ENCODE measurements at regions not wholly inside any gene's neighbourhood (a gene's known extent, or its start where the extent isn't known, plus 50 kb on each side); places are given as distances from the start of the nearest gene placed in this dataset.

GRCh38 chr4:152161676-152162330, 374.1 kb downstream of the FBXW7 start:
- no peak overlapping the region for H2AFZ ChIP-seq (ENCODE audit: low read length, unreplicated experiment)
- H3K4me1 ChIP-seq (ENCODE audit: control insufficient read depth, insufficient read depth, low read length, unreplicated experiment), result no peaks in the 10 kb centered on the region
- no peak overlapping the region for H3K27ac ChIP-seq (ENCODE audit: low read depth, low read length)
- H3K4me3 ChIP-seq (ENCODE audit: low read depth, low read length), result no peak overlapping the region
- H3K79me2 ChIP-seq (ENCODE audit: control insufficient read depth, insufficient read depth, low read length, unreplicated experiment), result no peaks in the 10 kb centered on the region
- H3K36me3 ChIP-seq (ENCODE audit: insufficient read depth, low read length), result no peaks in the 10 kb centered on the region
- peaks cover 32% of the 10 kb centered on the region for H3K27me3 ChIP-seq (ENCODE audit: insufficient read depth, low read length)

GRCh38 chr4:152160225-152160800, 375.6 kb downstream of the FBXW7 start:
- Histone ChIP-seq H3K4me3 (ENCODE audit: low read depth, low read length) (no peak overlapping the region), H3K27ac (ENCODE audit: low read depth, low read length) (no peak overlapping the region), H3K79me2 (ENCODE audit: control insufficient read depth, insufficient read depth, low read length, unreplicated experiment) (no peaks in the 10 kb centered on the region), H3K36me3 (ENCODE audit: insufficient read depth, low read length) (no peaks in the 10 kb centered on the region), H3K4me1 (ENCODE audit: control insufficient read depth, insufficient read depth, low read length, unreplicated experiment) (no peaks in the 10 kb centered on the region), H3K27me3 (ENCODE audit: insufficient read depth, low read length) (peaks cover 33% of the 10 kb centered on the region; the same call in 1 of the 2 replicates), H2AFZ (ENCODE audit: low read length, unreplicated experiment) (no peak overlapping the region)

GRCh38 chr4:152159773-152160172, 376.1 kb downstream of the FBXW7 start:
- Histone ChIP-seq H3K27ac (ENCODE audit: low read depth, low read length) (no peak overlapping the region), H3K27me3 (ENCODE audit: insufficient read depth, low read length) (peaks cover 36% of the 10 kb centered on the region), H2AFZ (ENCODE audit: low read length, unreplicated experiment) (no peak overlapping the region), H3K79me2 (ENCODE audit: control insufficient read depth, insufficient read depth, low read length, unreplicated experiment) (no peaks in the 10 kb centered on the region), H3K36me3 (ENCODE audit: insufficient read depth, low read length) (no peaks in the 10 kb centered on the region), H3K4me3 (ENCODE audit: low read depth, low read length) (no peak overlapping the region), H3K4me1 (ENCODE audit: control insufficient read depth, insufficient read depth, low read length, unreplicated experiment) (no peaks in the 10 kb centered on the region)

- no peak overlapping the region for H2AFZ ChIP-seq (ENCODE audit: low read length, unreplicated experiment)
- no peaks in the 10 kb centered on the region for H3K4me1 ChIP-seq (ENCODE audit: control insufficient read depth, insufficient read depth, low read length, unreplicated experiment)
- H3K79me2 ChIP-seq (ENCODE audit: control insufficient read depth, insufficient read depth, low read length, unreplicated experiment), result no peaks in the 10 kb centered on the region
- H3K36me3 ChIP-seq (ENCODE audit: insufficient read depth, low read length), result no peaks in the 10 kb centered on the region
- no peak overlapping the region for H3K4me3 ChIP-seq (ENCODE audit: low read depth, low read length)
- no peak overlapping the region for H3K27ac ChIP-seq (ENCODE audit: low read depth, low read length)
- H3K27me3 ChIP-seq (ENCODE audit: insufficient read depth, low read length), result peaks cover 39% of the 10 kb centered on the region
Measured at GRCh38 chr4:152158225-152158624, 377.7 kb downstream of the FBXW7 start.

GRCh38 chr4:152157629-152158028, 378.3 kb downstream of the FBXW7 start:
- H2AFZ ChIP-seq (ENCODE audit: low read length, unreplicated experiment), result no peak overlapping the region
- H3K4me3 ChIP-seq (ENCODE audit: low read depth, low read length), result no peak overlapping the region
- peaks cover 45% of the 10 kb centered on the region for H3K27me3 ChIP-seq (ENCODE audit: insufficient read depth, low read length)
- no peak overlapping the region for H3K27ac ChIP-seq (ENCODE audit: low read depth, low read length)
- no peaks in the 10 kb centered on the region for H3K36me3 ChIP-seq (ENCODE audit: insufficient read depth, low read length)
- H3K4me1 ChIP-seq (ENCODE audit: control insufficient read depth, insufficient read depth, low read length, unreplicated experiment), result no peaks in the 10 kb centered on the region
- H3K79me2 ChIP-seq (ENCODE audit: control insufficient read depth, insufficient read depth, low read length, unreplicated experiment), result no peaks in the 10 kb centered on the region

GRCh38 chr4:152156442-152156841, 379.4 kb downstream of the FBXW7 start:
- Histone ChIP-seq H3K4me1 (ENCODE audit: control insufficient read depth, insufficient read depth, low read length, unreplicated experiment) (no peaks in the 10 kb centered on the region), H3K79me2 (ENCODE audit: control insufficient read depth, insufficient read depth, low read length, unreplicated experiment) (no peaks in the 10 kb centered on the region), H2AFZ (ENCODE audit: low read length, unreplicated experiment) (no peak overlapping the region), H3K27me3 (ENCODE audit: insufficient read depth, low read length) (peaks cover 53% of the 10 kb centered on the region), H3K27ac (ENCODE audit: low read depth, low read length) (no peak overlapping the region), H3K36me3 (ENCODE audit: insufficient read depth, low read length) (no peaks in the 10 kb centered on the region), H3K4me3 (ENCODE audit: low read depth, low read length) (no peak overlapping the region)

GRCh38 chr4:152155070-152155469, 380.8 kb downstream of the FBXW7 start:
- Histone ChIP-seq H3K4me1 (ENCODE audit: control insufficient read depth, insufficient read depth, low read length, unreplicated experiment) (no peaks in the 10 kb centered on the region), H3K27ac (ENCODE audit: low read depth, low read length) (no peak overlapping the region), H2AFZ (ENCODE audit: low read length, unreplicated experiment) (no peak overlapping the region)

GRCh38 chr4:152154433-152154832, 381.5 kb downstream of the FBXW7 start:
- no peaks in the 10 kb centered on the region for H3K79me2 ChIP-seq (ENCODE audit: control insufficient read depth, insufficient read depth, low read length, unreplicated experiment)
- H2AFZ ChIP-seq (ENCODE audit: low read length, unreplicated experiment), result no peak overlapping the region
- H3K27me3 ChIP-seq (ENCODE audit: insufficient read depth, low read length), result peaks cover 70% of the 10 kb centered on the region
- no peak overlapping the region for H3K4me3 ChIP-seq (ENCODE audit: low read depth, low read length)
- no peaks in the 10 kb centered on the region for H3K36me3 ChIP-seq (ENCODE audit: insufficient read depth, low read length)
- H3K4me1 ChIP-seq (ENCODE audit: control insufficient read depth, insufficient read depth, low read length, unreplicated experiment), result no peaks in the 10 kb centered on the region
- no peak overlapping the region for H3K27ac ChIP-seq (ENCODE audit: low read depth, low read length)

More at GRCh38 chr4:152155070-152155469, 380.8 kb downstream of the FBXW7 start:
- no peaks in the 10 kb centered on the region for H3K36me3 ChIP-seq (ENCODE audit: insufficient read depth, low read length)
- no peak overlapping the region for H3K4me3 ChIP-seq (ENCODE audit: low read depth, low read length)
- peaks cover 64% of the 10 kb centered on the region for H3K27me3 ChIP-seq (ENCODE audit: insufficient read depth, low read length)
- H3K79me2 ChIP-seq (ENCODE audit: control insufficient read depth, insufficient read depth, low read length, unreplicated experiment), result no peaks in the 10 kb centered on the region

- Histone ChIP-seq H3K27ac (ENCODE audit: low read depth, low read length) (no peak overlapping the region), H2AFZ (ENCODE audit: low read length, unreplicated experiment) (no peak overlapping the region), H3K4me3 (ENCODE audit: low read depth, low read length) (no peak overlapping the region), H3K4me1 (ENCODE audit: control insufficient read depth, insufficient read depth, low read length, unreplicated experiment) (no peaks in the 10 kb centered on the region), H3K79me2 (ENCODE audit: control insufficient read depth, insufficient read depth, low read length, unreplicated experiment) (no peaks in the 10 kb centered on the region), H3K36me3 (ENCODE audit: insufficient read depth, low read length) (no peaks in the 10 kb centered on the region), H3K27me3 (ENCODE audit: insufficient read depth, low read length) (peaks cover 63% of the 10 kb centered on the region)
Measured at GRCh38 chr4:152153476-152154270, 382.2 kb downstream of the FBXW7 start.

- Histone ChIP-seq H3K36me3 (ENCODE audit: insufficient read depth, low read length) (no peaks in the 10 kb centered on the region), H3K27me3 (ENCODE audit: insufficient read depth, low read length) (peaks cover 53% of the 10 kb centered on the region), H3K79me2 (ENCODE audit: control insufficient read depth, insufficient read depth, low read length, unreplicated experiment) (no peaks in the 10 kb centered on the region), H3K4me1 (ENCODE audit: control insufficient read depth, insufficient read depth, low read length, unreplicated experiment) (no peaks in the 10 kb centered on the region), H3K27ac (ENCODE audit: low read depth, low read length) (no peak overlapping the region), H3K4me3 (ENCODE audit: low read depth, low read length) (no peak overlapping the region), H2AFZ (ENCODE audit: low read length, unreplicated experiment) (no peak overlapping the region)
Measured at GRCh38 chr4:152150214-152150613, 385.7 kb downstream of the FBXW7 start.
